ENCODE measurements at regions not wholly inside any gene's neighbourhood (a gene's known extent, or its start where the extent isn't known, plus 50 kb on each side); places are given as distances from the start of the nearest gene placed in this dataset.

DNA sequence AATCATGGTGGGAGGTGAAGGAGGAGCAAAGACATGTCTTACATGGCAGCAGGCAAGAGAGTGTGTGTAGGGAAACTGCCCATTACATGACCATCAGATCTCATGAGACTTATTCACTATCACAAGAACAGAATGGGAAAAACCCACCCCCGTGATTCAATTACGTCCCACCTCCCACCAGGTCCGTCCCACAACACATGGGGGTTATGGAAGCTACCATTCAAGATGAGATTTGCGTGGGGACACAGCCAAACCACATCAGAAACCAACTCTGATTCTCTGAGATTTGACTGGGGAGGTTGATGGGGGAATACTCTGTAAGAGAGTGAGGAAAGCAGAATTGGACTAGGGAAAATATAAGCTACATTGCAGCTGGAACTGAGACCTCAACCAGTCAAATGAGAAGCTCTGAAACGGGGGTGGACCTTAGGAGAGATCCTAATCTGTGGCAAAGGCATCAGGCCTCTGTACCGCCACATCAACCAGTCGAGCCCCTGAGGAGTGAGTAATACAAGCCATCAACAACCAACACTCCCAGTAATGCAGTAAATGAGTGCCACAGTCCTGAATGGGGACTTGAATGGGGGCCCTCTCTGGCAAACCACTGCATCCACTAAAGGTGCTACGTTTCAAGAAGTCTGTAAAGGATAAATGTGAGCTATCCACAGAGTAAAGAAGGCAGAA is 207.9 kb upstream of the GADL1 start:
- Histone ChIP-seq H3K36me3 (ENCODE audit: control insufficient read depth, insufficient read depth, low read length) (no peaks in the 10 kb centered on the region), H3K4ac (ENCODE audit: low read depth, low read length) (no peak overlapping the region), H2BK15ac (replicated peaks; ENCODE audit: low read depth) (peak overlapping the region; percentile 1), H3K79me1 (ENCODE audit: low read length) (no peaks in the 10 kb centered on the region), H3K4me3 (ENCODE audit: low read length) (no peak overlapping the region), H3K27ac (ENCODE audit: low read depth, low read length) (no peak overlapping the region), H3K4me1 (ENCODE audit: control insufficient read depth, low read depth, low read length) (peaks cover 4% of the 10 kb centered on the region), H2BK120ac (ENCODE audit: low read depth, low read length) (no peak overlapping the region), H2BK5ac (ENCODE audit: low read length) (no peak overlapping the region), H3K4me2 (ENCODE audit: low read length) (no peak overlapping the region), H3K9ac (ENCODE audit: low read length) (no peak overlapping the region), H3K56ac (ENCODE audit: low read length) (no peak overlapping the region), H2AK5ac (ENCODE audit: low read length) (no peak overlapping the region), H3K23ac (ENCODE audit: low read length) (no peak overlapping the region), H3K79me2 (ENCODE audit: control insufficient read depth, insufficient read depth, low read length) (no peaks in the 10 kb centered on the region), H4K8ac (ENCODE audit: low read depth, low read length) (no peak overlapping the region), H4K5ac (ENCODE audit: low read length) (no peak overlapping the region), H3K18ac (ENCODE audit: low read length) (no peak overlapping the region), H3K27me3 (ENCODE audit: insufficient read depth, low read length, poor library complexity) (no peaks in the 10 kb centered on the region)
- no CpG with 5 or more reads among the region's 8 CpGs for WGBS (ENCODE audit: extremely low coverage, insufficient coverage, low lambda C conversion rate)
- DNase-seq: no peak

DNA sequence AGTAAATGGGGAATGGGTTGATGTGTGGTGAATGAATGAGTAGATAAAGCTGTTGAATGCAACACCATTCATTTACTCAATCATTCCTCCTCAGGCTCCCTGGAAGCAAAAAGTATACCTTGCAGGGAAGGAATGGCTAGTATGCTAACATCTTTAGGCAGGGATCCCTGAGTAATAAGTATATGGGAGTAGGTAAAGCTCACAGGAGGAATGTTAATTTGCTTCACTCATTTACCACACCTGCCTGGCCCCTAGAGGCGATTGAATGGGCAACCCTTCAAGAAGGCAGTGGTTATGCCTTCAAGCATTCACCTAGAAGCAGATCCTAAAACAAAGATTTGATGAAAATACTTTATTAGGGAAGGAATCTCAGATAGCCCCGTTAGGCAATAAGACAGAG is 208.7 kb upstream of the GADL1 start:
- no peak overlapping the region for H3K18ac ChIP-seq (ENCODE audit: low read length)
- no peak overlapping the region for H3K4me3 ChIP-seq (ENCODE audit: low read length)
- H3K4me1 ChIP-seq (ENCODE audit: control insufficient read depth, low read depth, low read length): peaks cover 4% of the 10 kb centered on the region
- no peak overlapping the region for H3K23ac ChIP-seq (ENCODE audit: low read length)
- H3K36me3 ChIP-seq (ENCODE audit: control insufficient read depth, insufficient read depth, low read length): no peaks in the 10 kb centered on the region
- peak overlapping the region; percentile 27 for H3K56ac ChIP-seq (ENCODE audit: low read length)
- H2BK120ac ChIP-seq (ENCODE audit: low read depth, low read length): no peak overlapping the region
- no peak overlapping the region for H4K8ac ChIP-seq (ENCODE audit: low read depth, low read length)
- H3K79me2 ChIP-seq (ENCODE audit: control insufficient read depth, insufficient read depth, low read length): no peaks in the 10 kb centered on the region
- H3K79me1 ChIP-seq (ENCODE audit: low read length): no peaks in the 10 kb centered on the region
- H3K27ac ChIP-seq (ENCODE audit: low read depth, low read length): no peak overlapping the region
- no peak overlapping the region for H2BK15ac ChIP-seq (replicated peaks; ENCODE audit: low read depth)
- no peaks in the 10 kb centered on the region for H3K27me3 ChIP-seq (ENCODE audit: insufficient read depth, low read length, poor library complexity)
- H2BK5ac ChIP-seq (ENCODE audit: low read length): no peak overlapping the region
- H4K5ac ChIP-seq (ENCODE audit: low read length): no peak overlapping the region
- H3K4ac ChIP-seq (ENCODE audit: low read depth, low read length): no peak overlapping the region
- peak overlapping the region; percentile 58 for H2AK5ac ChIP-seq (ENCODE audit: low read length)
- no CpG with 5 or more reads among the region's 2 CpGs for WGBS (ENCODE audit: extremely low coverage, insufficient coverage, low lambda C conversion rate)
- peak; percentile 36 for DNase-seq
- no peak overlapping the region for H3K4me2 ChIP-seq (ENCODE audit: low read length)
- no peak overlapping the region for H3K9ac ChIP-seq (ENCODE audit: low read length)

DNA sequence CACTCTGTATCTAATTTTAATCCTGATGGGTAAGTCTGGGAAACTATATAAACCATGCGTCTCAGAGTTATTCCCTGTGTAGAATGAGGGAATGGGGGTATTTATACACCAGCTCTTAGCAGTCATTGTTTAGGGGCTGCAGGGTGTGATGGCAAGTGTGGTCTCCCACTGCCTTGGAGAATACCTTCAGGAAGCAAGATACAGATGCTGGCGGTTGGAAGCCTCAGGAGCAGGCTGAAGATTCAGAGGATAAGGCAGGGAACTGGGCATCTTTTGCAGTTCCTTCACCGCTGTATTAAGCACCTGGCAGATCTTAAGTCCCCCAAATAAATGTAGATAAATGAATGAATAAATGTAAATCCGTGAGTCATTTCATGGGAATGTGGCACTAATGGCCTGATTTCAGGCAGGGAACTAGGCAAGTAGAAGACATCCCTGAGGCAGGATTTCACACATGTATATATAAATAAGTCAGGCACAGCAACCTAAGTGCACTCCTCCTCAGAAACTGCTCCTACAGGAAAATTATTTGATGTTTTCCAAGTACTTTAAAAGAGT is 209.2 kb upstream of the GADL1 start:
- no peak overlapping the region for H3K23ac ChIP-seq (ENCODE audit: low read length)
- H3K36me3 ChIP-seq (ENCODE audit: control insufficient read depth, insufficient read depth, low read length): no peaks in the 10 kb centered on the region
- no peak overlapping the region for H2BK5ac ChIP-seq (ENCODE audit: low read length)
- no peak overlapping the region for H2BK120ac ChIP-seq (ENCODE audit: low read depth, low read length)
- no peak overlapping the region for H3K18ac ChIP-seq (ENCODE audit: low read length)
- H3K4me3 ChIP-seq (ENCODE audit: low read length): no peak overlapping the region
- no peak overlapping the region for H3K4ac ChIP-seq (ENCODE audit: low read depth, low read length)
- no peak overlapping the region for H3K56ac ChIP-seq (ENCODE audit: low read length)
- no peaks in the 10 kb centered on the region for H3K79me2 ChIP-seq (ENCODE audit: control insufficient read depth, insufficient read depth, low read length)
- H4K5ac ChIP-seq (ENCODE audit: low read length): no peak overlapping the region
- peaks cover 4% of the 10 kb centered on the region for H3K4me1 ChIP-seq (ENCODE audit: control insufficient read depth, low read depth, low read length)
- H3K4me2 ChIP-seq (ENCODE audit: low read length): no peak overlapping the region
- no peaks in the 10 kb centered on the region for H3K79me1 ChIP-seq (ENCODE audit: low read length)
- H4K8ac ChIP-seq (ENCODE audit: low read depth, low read length): no peak overlapping the region
- H2BK15ac ChIP-seq (replicated peaks; ENCODE audit: low read depth): no peak overlapping the region
- DNase-seq: peak; percentile 67
- no peaks in the 10 kb centered on the region for H3K27me3 ChIP-seq (ENCODE audit: insufficient read depth, low read length, poor library complexity)
- WGBS (ENCODE audit: extremely low coverage, insufficient coverage, low lambda C conversion rate): no CpG with 5 or more reads among the region's 4 CpGs
- H3K9ac ChIP-seq (ENCODE audit: low read length): no peak overlapping the region
- H2AK5ac ChIP-seq (ENCODE audit: low read length): no peak overlapping the region
- no peak overlapping the region for H3K27ac ChIP-seq (ENCODE audit: low read depth, low read length)

DNA sequence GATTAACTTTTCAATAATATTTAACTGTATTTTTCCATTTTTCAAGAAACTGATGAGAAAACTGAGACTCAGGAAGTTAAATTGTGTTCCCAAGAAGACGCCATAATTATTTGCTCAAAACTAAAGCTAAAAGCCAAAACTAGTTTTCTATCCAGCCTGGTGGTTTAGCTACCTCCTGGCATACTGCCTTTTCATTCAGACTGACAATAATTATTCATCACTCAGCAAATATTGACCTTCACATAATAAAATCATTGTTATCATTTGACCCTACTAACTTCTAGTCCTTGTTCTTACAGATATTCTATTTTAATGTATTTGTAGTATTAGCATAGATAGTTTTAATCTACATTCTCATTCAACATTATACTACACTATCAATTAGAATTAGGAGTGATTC is 210.6 kb upstream of the GADL1 start:
- Histone ChIP-seq H3K56ac (ENCODE audit: low read length) (no peak overlapping the region), H3K27me3 (ENCODE audit: insufficient read depth, low read length, poor library complexity) (no peaks in the 10 kb centered on the region), H3K18ac (ENCODE audit: low read length) (no peak overlapping the region), H3K79me2 (ENCODE audit: control insufficient read depth, insufficient read depth, low read length) (no peaks in the 10 kb centered on the region), H3K4me2 (ENCODE audit: low read length) (no peak overlapping the region), H4K5ac (ENCODE audit: low read length) (no peak overlapping the region), H3K27ac (ENCODE audit: low read depth, low read length) (no peak overlapping the region), H3K79me1 (ENCODE audit: low read length) (no peaks in the 10 kb centered on the region), H2AK5ac (ENCODE audit: low read length) (no peak overlapping the region), H2BK5ac (ENCODE audit: low read length) (no peak overlapping the region), H3K4me1 (ENCODE audit: control insufficient read depth, low read depth, low read length) (peaks cover 4% of the 10 kb centered on the region), H3K23ac (ENCODE audit: low read length) (no peak overlapping the region), H3K36me3 (ENCODE audit: control insufficient read depth, insufficient read depth, low read length) (no peaks in the 10 kb centered on the region), H2BK15ac (replicated peaks; ENCODE audit: low read depth) (no peak overlapping the region), H3K4ac (ENCODE audit: low read depth, low read length) (no peak overlapping the region), H4K8ac (ENCODE audit: low read depth, low read length) (no peak overlapping the region), H2BK120ac (ENCODE audit: low read depth, low read length) (no peak overlapping the region), H3K4me3 (ENCODE audit: low read length) (no peak overlapping the region), H3K9ac (ENCODE audit: low read length) (no peak overlapping the region)
- no peak for DNase-seq
- WGBS (ENCODE audit: extremely low coverage, insufficient coverage, low lambda C conversion rate): no CpG with 5 or more reads among the region's 1 CpG

DNA sequence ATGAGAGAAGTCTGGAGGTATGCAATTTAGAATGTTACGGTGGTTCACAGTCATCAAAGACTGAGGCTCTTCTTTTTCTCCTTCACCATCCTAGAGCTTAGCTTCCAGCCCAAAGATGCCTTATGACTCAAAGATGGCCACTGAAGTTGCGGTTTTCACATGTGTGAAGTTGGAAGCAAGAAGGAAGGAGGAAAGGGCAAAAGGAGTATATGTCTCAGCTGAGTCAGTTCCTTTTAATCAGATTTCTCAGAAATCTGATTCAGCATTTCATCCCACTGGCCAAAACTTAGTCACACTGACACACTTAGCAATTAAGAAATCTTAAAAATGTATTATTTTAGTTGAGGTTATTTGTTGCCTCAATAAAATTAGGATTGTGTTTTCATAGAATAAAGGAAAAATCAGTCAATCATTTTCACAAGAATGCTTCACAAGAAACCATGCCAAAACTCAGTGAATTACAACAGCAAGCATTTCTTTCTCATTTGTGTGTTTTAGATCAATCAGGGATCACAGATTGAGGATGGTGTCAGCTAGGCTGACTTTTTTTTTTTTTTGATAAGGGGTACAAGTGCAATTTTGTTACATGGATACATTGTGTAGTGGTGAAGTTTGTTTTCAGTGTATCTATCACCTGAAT is 211.1 kb upstream of the GADL1 start:
- Histone ChIP-seq H2BK15ac (replicated peaks; ENCODE audit: low read depth) (no peak overlapping the region), H3K4me3 (ENCODE audit: low read length) (no peak overlapping the region), H3K18ac (ENCODE audit: low read length) (no peak overlapping the region), H4K8ac (ENCODE audit: low read depth, low read length) (no peak overlapping the region), H2AK5ac (ENCODE audit: low read length) (no peak overlapping the region), H3K27me3 (ENCODE audit: insufficient read depth, low read length, poor library complexity) (no peaks in the 10 kb centered on the region), H3K9ac (ENCODE audit: low read length) (no peak overlapping the region), H3K4me2 (ENCODE audit: low read length) (no peak overlapping the region), H3K79me2 (ENCODE audit: control insufficient read depth, insufficient read depth, low read length) (no peaks in the 10 kb centered on the region), H3K27ac (ENCODE audit: low read depth, low read length) (no peak overlapping the region), H3K23ac (ENCODE audit: low read length) (no peak overlapping the region), H3K36me3 (ENCODE audit: control insufficient read depth, insufficient read depth, low read length) (no peaks in the 10 kb centered on the region), H3K79me1 (ENCODE audit: low read length) (no peaks in the 10 kb centered on the region), H3K56ac (ENCODE audit: low read length) (no peak overlapping the region), H2BK5ac (ENCODE audit: low read length) (no peak overlapping the region), H4K5ac (ENCODE audit: low read length) (no peak overlapping the region), H3K4ac (ENCODE audit: low read depth, low read length) (no peak overlapping the region), H2BK120ac (ENCODE audit: low read depth, low read length) (no peak overlapping the region), H3K4me1 (ENCODE audit: control insufficient read depth, low read depth, low read length) (peaks cover 4% of the 10 kb centered on the region)
- DNase-seq: no peak
- WGBS (ENCODE audit: extremely low coverage, insufficient coverage, low lambda C conversion rate): no CpG with 5 or more reads among the region's 2 CpGs
